PC-3 (cell line): ENCODE measurements at regions not wholly inside any gene's neighbourhood (a gene's known extent, or its start where the extent isn't known, plus 50 kb on each side); places are given as distances from the start of the nearest gene placed in this dataset.

Experiments used
- ATAC-seq: fragments of 200-7000 bp; cut with Tn5 transposase; 2 replicates; pipeline ENCODE4 v1.9.1; 2020; ENCODE audit warnings: mild to moderate bottlenecking, moderate library complexity
- BruUV-seq: library from RNA; stranded (reverse); fragments of 400-500 nt; replicated peaks from 2 replicates; lab custom pipeline; 2021; lab: Mats Ljungman, UMichigan
- CTCF ChIA-PET: fragments of 300-600 bp; sonication (Branson Sonifier 250); formaldehyde crosslinking; loops from one replicate; lab custom pipeline; 2022; ENCODE audit warnings: antibody characterized with exemption; lab: Charles Lee
- POLR2A ChIA-PET: fragments of 300-600 bp; sonication (Branson Sonifier 250); formaldehyde crosslinking; loops from one replicate; lab custom pipeline; 2022; ENCODE audit warnings: antibody characterized with exemption; ENCODE audit not compliant: unreplicated experiment; lab: Charles Lee
- DNase-seq: peaks from one replicate; pipeline ENCODE4 v3.0.0-alpha.2; 2015
- H2AFZ ChIP-seq: fragments of 300-600 bp; sonication (generic); 2 replicates; pipeline ENCODE4 v1.6.0; 2016; ENCODE audit warnings: antibody characterized with exemption, low read length
- H3F3A ChIP-seq: fragments of 300-600 bp; sonication (generic); one replicate; pipeline ENCODE4 v1.6.0; 2017; ENCODE audit warnings: antibody characterized with exemption, low read length, control low read depth, mild to moderate bottlenecking; ENCODE audit not compliant: unreplicated experiment
- H3K27ac ChIP-seq: fragments of 300-600 bp; sonication (generic); 2 replicates; pipeline ENCODE4 v1.5.1; 2016; ENCODE audit warnings: mild to moderate bottlenecking, low read length
- H3K27me3 ChIP-seq: fragments of 300-600 bp; sonication (generic); 2 replicates; pipeline ENCODE4 v1.6.1; 2016; ENCODE audit warnings: low read length, mixed read lengths
- H3K36me3 ChIP-seq: fragments of 300-600 bp; sonication (generic); 2 replicates; pipeline ENCODE4 v1.6.1; 2016; ENCODE audit warnings: low read depth, mixed run types, low read length, mixed read lengths
- H3K4me1 ChIP-seq: fragments of 300-600 bp; sonication (generic); 2 replicates; pipeline ENCODE4 v1.5.1; 2016; ENCODE audit warnings: low read length; ENCODE audit not compliant: insufficient read depth
- H3K4me2 ChIP-seq: fragments of 300-600 bp; sonication (generic); 2 replicates; pipeline ENCODE4 v1.6.0; 2016; ENCODE audit warnings: low read length
- H3K4me3 ChIP-seq: fragments of 300-600 bp; sonication (generic); 2 replicates; pipeline ENCODE4 v1.5.1; 2016; ENCODE audit warnings: mild to moderate bottlenecking, low read length, mixed read lengths
- H3K79me2 ChIP-seq: fragments of 300-600 bp; sonication (generic); 2 replicates; pipeline ENCODE4 v1.6.1; 2017; ENCODE audit warnings: low read length, mixed read lengths
- H3K9ac ChIP-seq: fragments of 300-600 bp; sonication (generic); 2 replicates; pipeline ENCODE4 v1.6.0; 2016; ENCODE audit warnings: mild to moderate bottlenecking, low read length
- H3K9me2 ChIP-seq: fragments of 300-600 bp; sonication (generic); replicated peaks from 2 replicates; pipeline ENCODE4 v1.6.1; 2016; ENCODE audit warnings: mixed run types, low read length, mixed read lengths
- H3K9me3 ChIP-seq: fragments of 300-600 bp; sonication (generic); 2 replicates; pipeline ENCODE4 v1.6.1; 2016; ENCODE audit warnings: low read length, mixed read lengths
- H4K20me1 ChIP-seq: fragments of 300-600 bp; sonication (generic); 2 replicates; pipeline ENCODE4 v1.6.1; 2016; ENCODE audit warnings: low read length, mixed read lengths
- EZH2 ChIP-seq: fragments of 300-600 bp; sonication (generic); IDR thresholded peaks from one replicate; pipeline ENCODE4 v1.6.1; 2017; ENCODE audit warnings: antibody characterized with exemption, mild to moderate bottlenecking, low read length; ENCODE audit not compliant: unreplicated experiment
- EZH2phosphoT487 ChIP-seq: fragments of 300-600 bp; sonication (generic); IDR thresholded peaks from 2 replicates; pipeline ENCODE4 v1.6.1; 2018; ENCODE audit warnings: mild to moderate bottlenecking, antibody characterized with exemption, low read length, borderline replicate concordance
- intact Hi-C: fragments of 100-400 bp; cut with micrococcal nuclease; formaldehyde crosslinking; loops from 2 replicates; pipeline ENCODE4 v1.9.0; 2023
- TF ChIP-seq, protein P1 (sequence below): fragments of 300-600 bp; sonication (generic); conservative IDR thresholded peaks from 2 replicates; pipeline ENCODE4 v1.5.1; 2017; ENCODE audit warnings: antibody characterized with exemption, low read depth, mild to moderate bottlenecking, low read length

DNA sequence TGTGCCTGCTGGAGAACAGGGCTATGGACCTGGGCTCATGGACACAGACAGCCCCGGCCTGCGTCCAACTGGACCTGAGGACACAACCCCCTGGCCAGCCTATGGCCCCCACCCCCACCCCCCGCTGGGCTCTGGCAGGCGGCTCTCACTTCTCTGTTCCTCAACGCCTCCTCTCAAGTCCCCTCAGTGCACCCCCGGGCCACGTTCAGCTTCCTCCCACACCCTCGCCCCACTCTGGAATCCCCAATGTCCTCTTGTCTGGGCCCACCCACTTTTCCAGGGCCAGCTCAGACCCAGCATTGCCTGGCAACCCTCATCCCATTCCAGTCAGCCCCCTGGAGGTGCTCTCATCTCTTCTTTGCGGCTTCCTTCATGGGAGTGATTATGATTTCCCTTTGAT is 130.2 kb upstream of the SPACA7 start:
- H3K9me3 ChIP-seq, result no peaks in the 10 kb centered on the region
- POLR2A ChIA-PET, result no interaction called here

DNA sequence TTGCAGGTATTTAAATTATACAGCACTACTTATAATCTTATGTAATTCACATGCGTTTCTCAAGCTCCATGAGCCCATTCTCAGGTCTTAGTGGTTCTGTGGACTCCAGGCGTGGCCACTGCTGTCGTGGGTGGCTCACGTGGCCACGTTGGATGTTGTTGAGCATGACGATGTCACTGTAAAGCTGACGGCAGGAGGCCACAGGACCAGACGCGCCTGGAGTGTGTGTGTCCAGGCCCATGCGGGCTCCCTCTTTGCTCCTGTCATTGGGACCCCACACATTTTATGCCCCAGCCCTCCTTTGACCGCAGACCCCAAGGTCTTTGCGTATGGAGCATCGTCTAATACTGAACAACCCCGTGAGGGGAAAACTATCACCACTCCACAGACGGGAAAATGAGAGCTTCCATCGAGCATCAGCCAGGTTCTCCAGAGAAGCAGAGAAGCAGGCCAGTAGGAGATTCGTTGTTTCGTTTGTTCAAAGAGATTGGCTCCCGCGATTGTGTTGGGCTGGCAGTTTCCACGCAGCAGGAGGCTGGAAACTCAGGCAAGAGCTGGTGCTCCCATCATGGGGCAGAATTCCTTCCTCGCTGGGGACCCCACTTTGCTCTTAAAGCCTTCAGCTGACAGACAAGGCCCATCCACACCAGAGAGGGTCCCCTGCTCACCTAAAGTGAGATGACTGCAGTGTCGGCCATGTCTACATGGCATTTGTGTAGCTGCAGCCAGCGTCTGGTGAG is 129.3 kb upstream of the SPACA7 start:
- TF ChIP-seq, protein P1, sequence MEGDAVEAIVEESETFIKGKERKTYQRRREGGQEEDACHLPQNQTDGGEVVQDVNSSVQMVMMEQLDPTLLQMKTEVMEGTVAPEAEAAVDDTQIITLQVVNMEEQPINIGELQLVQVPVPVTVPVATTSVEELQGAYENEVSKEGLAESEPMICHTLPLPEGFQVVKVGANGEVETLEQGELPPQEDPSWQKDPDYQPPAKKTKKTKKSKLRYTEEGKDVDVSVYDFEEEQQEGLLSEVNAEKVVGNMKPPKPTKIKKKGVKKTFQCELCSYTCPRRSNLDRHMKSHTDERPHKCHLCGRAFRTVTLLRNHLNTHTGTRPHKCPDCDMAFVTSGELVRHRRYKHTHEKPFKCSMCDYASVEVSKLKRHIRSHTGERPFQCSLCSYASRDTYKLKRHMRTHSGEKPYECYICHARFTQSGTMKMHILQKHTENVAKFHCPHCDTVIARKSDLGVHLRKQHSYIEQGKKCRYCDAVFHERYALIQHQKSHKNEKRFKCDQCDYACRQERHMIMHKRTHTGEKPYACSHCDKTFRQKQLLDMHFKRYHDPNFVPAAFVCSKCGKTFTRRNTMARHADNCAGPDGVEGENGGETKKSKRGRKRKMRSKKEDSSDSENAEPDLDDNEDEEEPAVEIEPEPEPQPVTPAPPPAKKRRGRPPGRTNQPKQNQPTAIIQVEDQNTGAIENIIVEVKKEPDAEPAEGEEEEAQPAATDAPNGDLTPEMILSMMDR, result no peak
- no peak for TF ChIP-seq EZH2
- TF ChIP-seq EZH2phosphoT487, result no peak
- H3K27ac ChIP-seq, result no peak overlapping the region
- ATAC-seq (no peak), DNase-seq (no peak)
- no peak overlapping the region for H2AFZ ChIP-seq
- ChIA-PET POLR2A (no interaction called here), CTCF (no interaction called here)
- no peaks in the 10 kb centered on the region for H3K79me2 ChIP-seq
- no peaks in the 10 kb centered on the region for H4K20me1 ChIP-seq
- no TSS peak for BruUV-seq
- H3K4me3 ChIP-seq, result no peak overlapping the region
- no peak overlapping the region for H3K4me2 ChIP-seq
- no peaks in the 10 kb centered on the region for H3K9me3 ChIP-seq
- intact Hi-C loops, result no loop called here
- H3K27me3 ChIP-seq, result peaks cover 64% of the 10 kb centered on the region
- no peaks in the 10 kb centered on the region for H3F3A ChIP-seq
- no peaks in the 10 kb centered on the region for H3K9me2 ChIP-seq
- no peaks in the 10 kb centered on the region for H3K4me1 ChIP-seq
- H3K9ac ChIP-seq, result no peak overlapping the region
- H3K36me3 ChIP-seq, result no peaks in the 10 kb centered on the region

More for the DNA sequence above, 130.2 kb upstream of the SPACA7 start:
- DNase-seq (no peak), ATAC-seq (no peak)
- no peak overlapping the region for H2AFZ ChIP-seq
- intact Hi-C loops, result no loop called here
- no peaks in the 10 kb centered on the region for H3K79me2 ChIP-seq
- no peak overlapping the region for H3K9ac ChIP-seq
- no peak overlapping the region for H3K4me2 ChIP-seq
- TF ChIP-seq EZH2phosphoT487, result no peak
- TF ChIP-seq, protein P1, result no peak
- no peak for TF ChIP-seq EZH2
- no peaks in the 10 kb centered on the region for H4K20me1 ChIP-seq
- CTCF ChIA-PET, result no interaction called here
- H3K27me3 ChIP-seq, result peaks cover 62% of the 10 kb centered on the region
- H3K27ac ChIP-seq, result no peak overlapping the region
- no peaks in the 10 kb centered on the region for H3K36me3 ChIP-seq
- H3K4me1 ChIP-seq, result no peaks in the 10 kb centered on the region
- H3K9me2 ChIP-seq, result no peaks in the 10 kb centered on the region
- no peak overlapping the region for H3K4me3 ChIP-seq
- no peaks in the 10 kb centered on the region for H3F3A ChIP-seq
- BruUV-seq, result no TSS peak
